CD4-positive, alpha-beta memory T cell (primary cell): ENCODE measurements at regions not wholly inside any gene's neighbourhood (a gene's known extent, or its start where the extent isn't known, plus 50 kb on each side); places are given as distances from the start of the nearest gene placed in this dataset.

Experiments
- CTCF ChIA-PET: fragments of 350-600 bp; sonication (Branson Sonifier 250); formaldehyde crosslinking; loops from one replicate; lab custom pipeline; 2021; ENCODE audit warnings: inconsistent platforms; ENCODE audit not compliant: partially characterized antibody; lab: Charles Lee
- POLR2A ChIA-PET: fragments of 350-600 bp; sonication (Branson Sonifier 250); formaldehyde crosslinking; loops from one replicate; lab custom pipeline; 2021; ENCODE audit not compliant: partially characterized antibody; lab: Charles Lee
- DNase-seq, 5 donors: peaks; one replicate each; pipeline versions ENCODE4 v3.0.0 to v3.0.0-alpha.2; 2020 to 2022; ENCODE audit warnings: mixed read lengths in 1 of 5
- H3K27ac ChIP-seq: one replicate; pipeline ENCODE4 v1.7.0; 2013; ENCODE audit warnings: low read depth, low read length
- H3K27me3 ChIP-seq: 2 replicates; pipeline ENCODE4 v1.7.0; 2013; ENCODE audit warnings: mild to moderate bottlenecking, low read length, moderate library complexity; ENCODE audit not compliant: insufficient read depth
- H3K36me3 ChIP-seq: 2 replicates; pipeline ENCODE4 v1.7.0; 2013; ENCODE audit warnings: mild to moderate bottlenecking, low read length, moderate library complexity; ENCODE audit not compliant: insufficient read depth
- H3K4me1 ChIP-seq: 2 replicates; pipeline ENCODE4 v1.7.0; 2013; ENCODE audit warnings: mild to moderate bottlenecking, low read length, moderate library complexity; ENCODE audit not compliant: insufficient read depth
- H3K4me3 ChIP-seq, 2 donors: one replicate each; pipeline ENCODE4 v1.7.0; 2013; ENCODE audit warnings: low read length in 2 of 2, mild to moderate bottlenecking in 1 of 2
- H3K9me3 ChIP-seq, 2 donors: one replicate each; pipeline ENCODE4 v1.7.0; 2013; ENCODE audit warnings: low read length in 2 of 2, control low read depth in 1 of 2; ENCODE audit not compliant: control insufficient read depth in 1 of 2
- H3K27ac Mint-ChIP-seq, 7 donors: one replicate each; pipeline ENCODE4 v1.8.0; 2020 to 2021; ENCODE audit warnings: mixed read lengths in 7 of 7, mild to moderate bottlenecking in 6 of 7, inconsistent platforms in 3 of 7, moderate library complexity in 3 of 7
- H3K27me3 Mint-ChIP-seq, 2 donors: one replicate each; pipeline ENCODE4 v1.8.0; 2020 to 2021; ENCODE audit warnings: mixed read lengths in 2 of 2
- H3K36me3 Mint-ChIP-seq, 2 donors: one replicate each; pipeline ENCODE4 v1.8.0; 2020 to 2021; ENCODE audit warnings: mixed read lengths in 2 of 2, inconsistent platforms in 1 of 2, mild to moderate bottlenecking in 1 of 2
- H3K4me1 Mint-ChIP-seq, 4 donors: one replicate each; pipeline ENCODE4 v1.8.0; 2020 to 2021; ENCODE audit warnings: mixed read lengths in 4 of 4, mild to moderate bottlenecking in 1 of 4
- H3K4me3 Mint-ChIP-seq, 8 donors: one replicate each; pipeline ENCODE4 v1.8.0; 2020 to 2021; ENCODE audit warnings: mixed read lengths in 8 of 8, mild to moderate bottlenecking in 7 of 8, moderate library complexity in 6 of 8, inconsistent platforms in 3 of 8
- H3K9me3 Mint-ChIP-seq, 8 donors: one replicate each; pipeline ENCODE4 v1.8.0; 2020 to 2021; ENCODE audit warnings: mixed read lengths in 8 of 8, mild to moderate bottlenecking in 5 of 8, inconsistent platforms in 3 of 8, moderate library complexity in 1 of 8
- intact Hi-C: fragments of 100-400 bp; cut with micrococcal nuclease; formaldehyde crosslinking; loops from one replicate; pipeline ENCODE4 v1.15.1; 2023

DNA sequence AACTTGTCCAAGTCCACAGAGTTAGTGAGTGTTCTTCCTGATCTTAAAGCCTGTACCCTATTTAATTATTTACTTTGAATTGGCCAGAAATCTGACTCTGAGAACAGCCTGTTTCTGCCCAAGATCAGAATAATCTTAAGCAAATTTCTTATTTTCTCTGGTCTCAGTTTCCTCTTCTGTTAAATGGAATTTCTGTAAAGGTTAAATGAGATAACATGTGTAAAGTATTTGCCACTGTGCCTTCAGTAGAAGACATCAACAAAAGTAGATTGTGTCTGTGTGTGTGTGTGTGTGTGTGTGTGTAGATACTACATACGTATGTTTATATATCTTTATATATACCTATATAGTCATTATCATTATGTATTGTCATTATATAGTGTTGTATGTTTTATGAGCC lies 124.2 kb upstream of the FGGY start:
- ChIA-PET CTCF (no interaction called here), POLR2A (no interaction called here)
- Mint-ChIP-seq H3K27me3 (peaks cover 0 to 1% of the 10 kb centered on the region in 2 donors), H3K9me3 (peaks cover 0 to 4% (median 0%) of the 10 kb centered on the region in 8 donors), H3K36me3 (no peaks in the 10 kb centered on the region), H3K4me1 (no peaks in the 10 kb centered on the region), H3K27ac (no peak overlapping the region), H3K4me3 (no peak overlapping the region)
- no peak overlapping the region for H3K27ac ChIP-seq
- intact Hi-C loops, result no loop called here
- no peak for DNase-seq
- no peak overlapping the region for H3K4me3 ChIP-seq
- no peaks in the 10 kb centered on the region for H3K27me3 ChIP-seq
- H3K36me3 ChIP-seq, result no peaks in the 10 kb centered on the region
- H3K9me3 ChIP-seq, result no peaks in the 10 kb centered on the region
- no peaks in the 10 kb centered on the region for H3K4me1 ChIP-seq

DNA sequence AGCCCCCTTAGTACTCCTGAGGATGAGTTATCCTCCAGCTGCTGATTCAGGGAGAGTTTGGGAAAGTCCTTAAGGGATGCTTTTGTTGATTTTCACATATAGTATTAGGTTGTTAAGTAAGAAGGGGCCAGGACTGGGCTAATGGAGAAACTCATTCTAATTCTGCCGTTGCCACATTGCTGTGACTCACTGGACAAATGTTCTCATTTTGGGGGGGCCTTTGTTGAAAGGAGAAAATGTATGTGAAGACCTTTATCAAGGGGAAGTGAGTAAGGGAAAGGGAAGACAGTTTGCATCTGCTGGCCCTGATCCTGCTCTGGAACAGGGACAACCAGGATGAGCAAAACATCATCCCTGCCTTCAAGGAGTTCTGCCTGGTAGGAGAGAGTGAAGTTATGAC lies 123.2 kb upstream of the FGGY start:
- ChIA-PET POLR2A (no interaction called here), CTCF (no interaction called here)
- no peaks in the 10 kb centered on the region for H3K36me3 ChIP-seq
- no peak for DNase-seq
- H3K27ac ChIP-seq, result no peak overlapping the region
- Mint-ChIP-seq H3K9me3 (peaks cover 0 to 4% (median 0%) of the 10 kb centered on the region in 8 donors), H3K36me3 (no peaks in the 10 kb centered on the region), H3K27ac (peak overlapping the region in 1 of 7 donors; percentile 13), H3K27me3 (peaks cover 0 to 1% of the 10 kb centered on the region in 2 donors), H3K4me3 (no peak overlapping the region), H3K4me1 (no peaks in the 10 kb centered on the region)
- H3K4me1 ChIP-seq, result no peaks in the 10 kb centered on the region
- no peaks in the 10 kb centered on the region for H3K27me3 ChIP-seq
- intact Hi-C loops, result no loop called here
- H3K4me3 ChIP-seq, result no peak overlapping the region
- no peaks in the 10 kb centered on the region for H3K9me3 ChIP-seq

DNA sequence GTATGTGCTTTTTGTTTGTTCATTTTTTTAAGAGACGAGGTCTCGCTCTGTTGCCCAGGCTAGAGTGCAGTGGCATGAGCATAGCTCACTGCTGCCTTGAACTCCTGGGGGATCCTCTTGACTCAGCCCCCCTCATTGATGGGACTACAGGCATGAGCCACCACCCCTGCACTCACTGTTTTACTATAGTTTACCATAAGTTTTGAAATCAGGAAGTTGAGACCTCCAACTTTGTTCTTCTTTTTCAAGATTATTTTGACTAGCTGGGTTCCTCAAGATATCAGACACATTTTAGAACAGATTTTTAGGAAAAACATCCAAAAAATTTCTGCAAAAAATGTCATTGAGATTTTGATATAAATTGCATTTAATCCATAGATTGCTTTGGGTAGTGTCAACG lies 120.4 kb upstream of the FGGY start:
- Histone ChIP-seq H3K4me1 (no peaks in the 10 kb centered on the region), H3K27ac (no peak overlapping the region), H3K9me3 (no peaks in the 10 kb centered on the region), H3K4me3 (no peak overlapping the region), H3K27me3 (no peaks in the 10 kb centered on the region), H3K36me3 (no peaks in the 10 kb centered on the region)
- ChIA-PET POLR2A (no interaction called here), CTCF (no interaction called here)
- H3K36me3 Mint-ChIP-seq, result no peaks in the 10 kb centered on the region
- intact Hi-C loops, result no loop called here
- H3K9me3 Mint-ChIP-seq, result peaks cover 0 to 2% (median 0%) of the 10 kb centered on the region in 8 donors
- DNase-seq, result no peak
- H3K27me3 Mint-ChIP-seq, result no peaks in the 10 kb centered on the region
- no peak overlapping the region for H3K27ac Mint-ChIP-seq
- no peak overlapping the region for H3K4me3 Mint-ChIP-seq
- no peaks in the 10 kb centered on the region for H3K4me1 Mint-ChIP-seq

GRCh38 chr1:59177756-59178155 lies 119.1 kb upstream of the FGGY start:
- intact Hi-C loops, result no loop called here
- Mint-ChIP-seq H3K4me1 (no peaks in the 10 kb centered on the region), H3K27me3 (no peaks in the 10 kb centered on the region), H3K4me3 (no peak overlapping the region), H3K9me3 (peaks cover 0 to 2% (median 0%) of the 10 kb centered on the region in 8 donors), H3K27ac (no peak overlapping the region), H3K36me3 (no peaks in the 10 kb centered on the region)
- Histone ChIP-seq H3K9me3 (no peaks in the 10 kb centered on the region), H3K27ac (no peak overlapping the region), H3K36me3 (no peaks in the 10 kb centered on the region), H3K27me3 (no peaks in the 10 kb centered on the region), H3K4me3 (no peak overlapping the region), H3K4me1 (no peaks in the 10 kb centered on the region)
- CTCF ChIA-PET, result no interaction called here
- DNase-seq, result no peak
- POLR2A ChIA-PET, result no interaction called here

- ChIA-PET POLR2A (no interaction called here), CTCF (no interaction called here)
- Mint-ChIP-seq H3K27ac (no peak overlapping the region), H3K27me3 (no peaks in the 10 kb centered on the region), H3K36me3 (no peaks in the 10 kb centered on the region), H3K4me3 (no peak overlapping the region), H3K9me3 (peaks cover 0 to 2% (median 0%) of the 10 kb centered on the region in 8 donors), H3K4me1 (no peaks in the 10 kb centered on the region)
- Histone ChIP-seq H3K36me3 (no peaks in the 10 kb centered on the region), H3K4me1 (no peaks in the 10 kb centered on the region), H3K27ac (no peak overlapping the region), H3K4me3 (no peak overlapping the region), H3K9me3 (no peaks in the 10 kb centered on the region), H3K27me3 (no peaks in the 10 kb centered on the region)
- intact Hi-C loops, result no loop called here
- DNase-seq, result no peak
Measured at GRCh38 chr1:59178339-59179187, 118.3 kb upstream of the FGGY start.

- Histone ChIP-seq H3K9me3 (no peaks in the 10 kb centered on the region), H3K4me1 (no peaks in the 10 kb centered on the region), H3K4me3 (no peak overlapping the region), H3K27me3 (no peaks in the 10 kb centered on the region), H3K36me3 (no peaks in the 10 kb centered on the region), H3K27ac (no peak overlapping the region)
- Mint-ChIP-seq H3K4me1 (no peaks in the 10 kb centered on the region), H3K4me3 (no peak overlapping the region), H3K36me3 (no peaks in the 10 kb centered on the region), H3K27ac (no peak overlapping the region), H3K9me3 (peaks cover 0 to 2% (median 0%) of the 10 kb centered on the region in 8 donors), H3K27me3 (no peaks in the 10 kb centered on the region)
- POLR2A ChIA-PET, result no interaction called here
- CTCF ChIA-PET, result no interaction called here
- intact Hi-C loops, result no loop called here
- no peak for DNase-seq
Measured at GRCh38 chr1:59179673-59180072, 117.2 kb upstream of the FGGY start.

DNA sequence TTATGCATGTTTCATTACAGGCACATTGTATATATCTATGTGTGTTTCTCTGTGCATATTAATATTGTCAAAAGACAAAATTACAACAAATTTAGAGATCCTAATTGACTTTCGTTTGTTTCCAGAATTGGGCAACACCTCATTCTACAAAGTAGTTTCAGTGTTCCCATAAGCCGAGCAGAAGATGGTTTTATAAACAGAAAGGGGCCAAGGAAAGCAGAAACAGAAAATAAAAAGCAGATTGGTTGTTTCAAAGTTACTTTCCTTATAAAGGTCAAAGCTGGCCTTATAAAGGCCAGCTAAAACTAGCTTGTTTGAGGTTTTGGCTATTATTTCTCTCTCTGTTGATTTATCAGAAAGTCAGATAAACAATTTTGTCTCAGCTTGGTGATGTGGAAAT lies 116.2 kb upstream of the FGGY start:
- peaks cover 0 to 3% of the 10 kb centered on the region in 2 donors for H3K27me3 Mint-ChIP-seq
- Histone ChIP-seq H3K4me1 (no peaks in the 10 kb centered on the region), H3K36me3 (no peaks in the 10 kb centered on the region), H3K27me3 (no peaks in the 10 kb centered on the region), H3K27ac (no peak overlapping the region), H3K4me3 (no peak overlapping the region), H3K9me3 (no peaks in the 10 kb centered on the region)
- CTCF ChIA-PET, result no interaction called here
- no peak for DNase-seq
- peaks cover 0 to 2% (median 0%) of the 10 kb centered on the region in 8 donors for H3K9me3 Mint-ChIP-seq
- no peaks in the 10 kb centered on the region for H3K4me1 Mint-ChIP-seq
- intact Hi-C loops, result no loop called here
- H3K27ac Mint-ChIP-seq, result no peak overlapping the region
- POLR2A ChIA-PET, result no interaction called here
- H3K4me3 Mint-ChIP-seq, result no peak overlapping the region
- H3K36me3 Mint-ChIP-seq, result no peaks in the 10 kb centered on the region
